IMR-90 (cell line): ENCODE measurements at regions not wholly inside any gene's neighbourhood (a gene's known extent, or its start where the extent isn't known, plus 50 kb on each side); places are given as distances from the start of the nearest gene placed in this dataset.

Source experiments
- ATAC-seq: fragments of 200-7000 bp; cut with Tn5 transposase; 2 replicates; pipeline ENCODE4 v1.9.1; 2020; ENCODE audit warnings: low read depth, mild to moderate bottlenecking, moderate library complexity
- BruUV-seq: library from RNA; stranded (reverse); fragments of 400-500 nt; replicated peaks from 2 replicates; lab custom pipeline; 2021; lab: Mats Ljungman, UMichigan
- CTCF ChIA-PET: fragments of 300-600 bp; formaldehyde crosslinking; extraction: SDS; loops from one replicate; lab custom pipeline; 2021; ENCODE audit warnings: antibody characterized with exemption; lab: Yijun Ruan, JAX
- POLR2A ChIA-PET: fragments of 300-600 bp; sonication (Branson Sonifier 250); formaldehyde crosslinking; loops from one replicate; lab custom pipeline; 2022; ENCODE audit warnings: antibody characterized with exemption; ENCODE audit not compliant: unreplicated experiment; lab: Charles Lee
- DNase-seq: peaks from one replicate; pipeline ENCODE4 v3.0.0; 2013
- H2AFZ ChIP-seq: replicated peaks from 2 replicates; pipeline ENCODE3; 2013; ENCODE audit warnings: low read length, mild to moderate bottlenecking; ENCODE audit not compliant: poor library complexity
- H2AK5ac ChIP-seq: 2 replicates; pipeline ENCODE4 v1.6.1; 2013; ENCODE audit warnings: low read depth, low read length, inconsistent platforms
- H2AK9ac ChIP-seq: replicated peaks from 2 replicates; pipeline ENCODE3; 2013; ENCODE audit warnings: mild to moderate bottlenecking, low read depth, low read length, moderate library complexity; ENCODE audit not compliant: poor library complexity
- H2BK120ac ChIP-seq: 2 replicates; pipeline ENCODE4 v1.6.1; 2013; ENCODE audit warnings: low read depth, low read length, inconsistent platforms
- H2BK15ac ChIP-seq: 3 replicates; pipeline ENCODE4 v1.6.1; 2013; ENCODE audit warnings: low read depth, low read length, inconsistent platforms
- H2BK20ac ChIP-seq: 2 replicates; pipeline ENCODE4 v1.6.1; 2013; ENCODE audit warnings: low read depth, mild to moderate bottlenecking, inconsistent platforms, low read length, moderate library complexity
- H2BK5ac ChIP-seq: 2 replicates; pipeline ENCODE4 v1.6.1; 2013; ENCODE audit warnings: mild to moderate bottlenecking, low read depth, low read length, inconsistent platforms; ENCODE audit not compliant: poor library complexity, severe bottlenecking
- H3K14ac ChIP-seq: replicated peaks from 2 replicates; pipeline ENCODE4 v1.6.1; 2013; ENCODE audit warnings: low read depth, low read length, inconsistent platforms
- H3K18ac ChIP-seq: 2 replicates; pipeline ENCODE4 v1.6.1; 2013; ENCODE audit warnings: low read depth, low read length, control low read depth
- H3K23ac ChIP-seq: 2 replicates; pipeline ENCODE4 v1.6.1; 2013; ENCODE audit warnings: low read depth, low read length, inconsistent platforms
- H3K27ac ChIP-seq: 2 replicates; pipeline ENCODE4 v1.5.1; 2013; ENCODE audit warnings: mild to moderate bottlenecking, control low read depth, low read length; ENCODE audit not compliant: insufficient read depth
- H3K27me3 ChIP-seq: 2 replicates; pipeline ENCODE4 v1.6.1; 2013; ENCODE audit warnings: low read length; ENCODE audit not compliant: control insufficient read depth, insufficient read depth
- H3K36me3 ChIP-seq: 2 replicates; pipeline ENCODE4 v1.6.1; 2013; ENCODE audit warnings: low read length, mixed read lengths; ENCODE audit not compliant: control insufficient read depth, insufficient read depth
- H3K4ac ChIP-seq: 2 replicates; pipeline ENCODE4 v1.6.1; 2013; ENCODE audit warnings: low read depth, low read length, inconsistent platforms
- H3K4me1 ChIP-seq: 2 replicates; pipeline ENCODE4 v1.6.1; 2013; ENCODE audit warnings: low read length, mixed read lengths; ENCODE audit not compliant: control insufficient read depth, insufficient read depth
- H3K4me2 ChIP-seq: 2 replicates; pipeline ENCODE4 v1.6.1; 2013; ENCODE audit warnings: low read depth, mild to moderate bottlenecking, control low read depth, low read length, moderate library complexity
- H3K4me3 ChIP-seq: 2 replicates; pipeline ENCODE4 v1.5.1; 2013; ENCODE audit warnings: low read depth, mild to moderate bottlenecking, control low read depth, low read length, moderate library complexity; ENCODE audit not compliant: insufficient read depth
- H3K56ac ChIP-seq: 2 replicates; pipeline ENCODE4 v1.6.1; 2013; ENCODE audit warnings: low read length, inconsistent platforms; ENCODE audit not compliant: insufficient read depth; ENCODE audit errors: extremely low read depth
- H3K79me1 ChIP-seq, 2 experiments: 2 replicates each; pipeline ENCODE4 v1.6.1; 2013; ENCODE audit warnings: low read length in 2 of 2, inconsistent platforms in 1 of 2, low read depth in 1 of 2
- H3K9ac ChIP-seq: 2 replicates; pipeline ENCODE4 v1.6.1; 2013; ENCODE audit warnings: low read depth, low read length, control low read depth
- H3K9me1 ChIP-seq: 2 replicates; pipeline ENCODE4 v1.6.1; 2013; ENCODE audit warnings: low read length, inconsistent platforms; ENCODE audit not compliant: insufficient read depth
- H3K9me3 ChIP-seq: 2 replicates; pipeline ENCODE4 v1.6.1; 2013; ENCODE audit warnings: low read length; ENCODE audit not compliant: control insufficient read depth, insufficient read depth
- H4K20me1 ChIP-seq: 2 replicates; pipeline ENCODE4 v1.6.1; 2013; ENCODE audit warnings: low read length, inconsistent platforms; ENCODE audit not compliant: insufficient read depth
- H4K5ac ChIP-seq: 2 replicates; pipeline ENCODE4 v1.6.1; 2013; ENCODE audit warnings: mild to moderate bottlenecking, low read depth, low read length, control low read depth
- H4K8ac ChIP-seq, 2 experiments: 2 replicates each; pipeline ENCODE4 v1.6.1; 2013; ENCODE audit warnings: low read depth in 2 of 2, low read length in 2 of 2, control low read depth in 1 of 2, inconsistent platforms in 1 of 2
- H4K91ac ChIP-seq: 2 replicates; pipeline ENCODE4 v1.6.1; 2013; ENCODE audit warnings: low read depth, low read length, inconsistent platforms; ENCODE audit not compliant: insufficient read depth
- CTCF ChIP-seq: conservative IDR thresholded peaks from 2 replicates; pipeline ENCODE4 v1.5.1; 2012; ENCODE audit warnings: mild to moderate bottlenecking, low read depth, low read length, improper control_type of control experiment
- FOS ChIP-seq: fragments of 150-350 bp; IDR thresholded peaks from 2 replicates; pipeline ENCODE4 v1.6.1; 2016; ENCODE audit warnings: low read depth, low read length
- MAFK ChIP-seq: IDR thresholded peaks from 2 replicates; pipeline ENCODE4 v1.6.1; 2012; ENCODE audit warnings: low read depth, low read length, improper control_type of control experiment
- MAZ ChIP-seq: IDR thresholded peaks from 2 replicates; pipeline ENCODE4 v1.6.1; 2012; ENCODE audit warnings: low read depth, mild to moderate bottlenecking, low read length, improper control_type of control experiment, moderate library complexity, borderline replicate concordance
- MXI1 ChIP-seq: IDR thresholded peaks from 2 replicates; pipeline ENCODE4 v1.6.1; 2012; ENCODE audit warnings: low read depth, mild to moderate bottlenecking, low read length, moderate library complexity, borderline replicate concordance
- NFE2L2 ChIP-seq: fragments of 150-350 bp; IDR thresholded peaks from 2 replicates; pipeline ENCODE4 v1.6.1; 2016; ENCODE audit warnings: low read depth, mild to moderate bottlenecking, low read length
- POLR2A ChIP-seq: IDR thresholded peaks from 2 replicates; pipeline ENCODE4 v1.6.1; 2012; ENCODE audit warnings: mild to moderate bottlenecking, low read depth, low read length
- RCOR1 ChIP-seq: IDR thresholded peaks from 2 replicates; pipeline ENCODE4 v1.6.1; 2012; ENCODE audit warnings: mild to moderate bottlenecking, low read length, improper control_type of control experiment; ENCODE audit not compliant: insufficient replicate concordance
- RFX5 ChIP-seq: IDR thresholded peaks from 2 replicates; pipeline ENCODE4 v1.8.0; 2012; ENCODE audit warnings: low read depth, mild to moderate bottlenecking, low read length, moderate library complexity
- SMC3 ChIP-seq: fragments of 150-350 bp; IDR thresholded peaks from 2 replicates; pipeline ENCODE4 v1.6.1; 2016; ENCODE audit warnings: low read depth, mild to moderate bottlenecking, antibody characterized with exemption, low read length, moderate library complexity
- USF2 ChIP-seq: fragments of 150-350 bp; IDR thresholded peaks from 2 replicates; pipeline ENCODE4 v1.6.1; 2017; ENCODE audit warnings: mild to moderate bottlenecking, antibody characterized with exemption, low read length, low read depth
- WGBS, 2 experiments: methylation state at CpG; one replicate each; pipeline versions ENCODE4 v1.1.5 to v1.1.7; 2013; ENCODE audit warnings: missing lambda C conversion rate in 2 of 2; ENCODE audit not compliant: insufficient read length in 1 of 2; ENCODE audit errors: extremely low coverage in 2 of 2; 5-methylcytosine and 5-hydroxymethylcytosine counted together
- dilution Hi-C: fragments of 300-500 bp; cut with HindIII; formaldehyde crosslinking; loops from one replicate; pipeline ENCODE4 v1.14.3; 2018; ENCODE audit warnings: low sequenced_read_pairs; ENCODE audit not compliant: unreplicated experiment
- in situ Hi-C: fragments of 300-500 bp; cut with MboI; formaldehyde crosslinking; loops from 3 replicates; pipeline ENCODE4 v1.14.3; 2019; ENCODE audit warnings: low sequenced_read_pairs, inconsistent platforms, mixed read lengths
- intact Hi-C: fragments of 100-400 bp; cut with micrococcal nuclease; formaldehyde crosslinking; loops from 2 replicates; pipeline ENCODE4 v1.10.0; 2022

GRCh38 chr10:133030126-133030525, 57.6 kb upstream of the ADGRA1 start:
- no peak for DNase-seq
- in situ Hi-C loops (no loop called here), intact Hi-C loops (no loop called here), dilution Hi-C loops (no loop called here)
- Histone ChIP-seq H3K4ac (no peak overlapping the region), H2BK15ac (no peak overlapping the region), H3K27me3 (peaks cover 9% of the 10 kb centered on the region), H3K4me1 (no peaks in the 10 kb centered on the region), H3K9me3 (no peaks in the 10 kb centered on the region), H2BK20ac (no peak overlapping the region), H3K36me3 (no peaks in the 10 kb centered on the region), H2BK5ac (no peak overlapping the region), H3K56ac (no peak overlapping the region), H4K5ac (no peak overlapping the region), H3K23ac (no peak overlapping the region), H3K79me1 (no peaks in the 10 kb centered on the region), H2BK120ac (no peak overlapping the region), H4K91ac (no peak overlapping the region), H3K14ac (no peak overlapping the region), H3K9me1 (no peaks in the 10 kb centered on the region), H3K9ac (no peak overlapping the region), H3K27ac (no peak overlapping the region), H2AFZ (no peak overlapping the region), H2AK5ac (no peak overlapping the region), H3K4me2 (no peak overlapping the region), H2AK9ac (no peak overlapping the region), H3K18ac (no peak overlapping the region), H4K8ac (no peak overlapping the region), H3K4me3 (no peak overlapping the region), H4K20me1 (no peaks in the 10 kb centered on the region; the same call in 1 of the 2 replicates)
- TF ChIP-seq CTCF (no peak), MXI1 (no peak), POLR2A (no peak), USF2 (no peak), MAZ (no peak), NFE2L2 (no peak), MAFK (no peak), SMC3 (no peak), RCOR1 (no peak), RFX5 (no peak), FOS (no peak)
- WGBS, 2 experiments = 73% methylated on average over 21 of the region's 23 CpGs; no CpG with 5 or more reads in 1 of the 2 experiments
- CTCF ChIA-PET = no interaction called here
- ATAC-seq = no peak
- POLR2A ChIA-PET = no interaction called here
- no TSS peak for BruUV-seq
